ACC112 (cell line): ENCODE measurements at regions not wholly inside any gene's neighbourhood (a gene's known extent, or its start where the extent isn't known, plus 50 kb on each side); places are given as distances from the start of the nearest gene placed in this dataset.

Source experiments
- H2AFZ ChIP-seq: fragments of 200-600 bp; sonication (generic); one replicate; pipeline ENCODE4 v1.6.0; 2017; ENCODE audit warnings: antibody characterized with exemption, low read length; ENCODE audit not compliant: unreplicated experiment
- H3K27ac ChIP-seq: fragments of 200-600 bp; sonication (generic); 2 replicates; pipeline ENCODE4 v1.5.1; 2014; ENCODE audit warnings: low read depth, mild to moderate bottlenecking, antibody characterized with exemption, low read length, moderate library complexity
- H3K27me3 ChIP-seq: fragments of 200-600 bp; sonication (generic); 2 replicates; pipeline ENCODE4 v1.6.1; 2014; ENCODE audit warnings: mild to moderate bottlenecking, antibody characterized with exemption, low read length, moderate library complexity, mixed read lengths; ENCODE audit not compliant: insufficient read depth
- H3K36me3 ChIP-seq: fragments of 200-600 bp; sonication (generic); 2 replicates; pipeline ENCODE4 v1.6.1; 2016; ENCODE audit warnings: mild to moderate bottlenecking, antibody characterized with exemption, low read length, moderate library complexity, mixed read lengths; ENCODE audit not compliant: insufficient read depth
- H3K4me1 ChIP-seq: fragments of 200-600 bp; sonication (generic); one replicate; pipeline ENCODE4 v1.6.1; 2016; ENCODE audit warnings: low read length, mixed read lengths; ENCODE audit not compliant: insufficient read depth, unreplicated experiment, control insufficient read depth
- H3K4me3 ChIP-seq: fragments of 200-600 bp; sonication (generic); 2 replicates; pipeline ENCODE4 v1.5.1; 2014; ENCODE audit warnings: mild to moderate bottlenecking, low read depth, low read length
- H3K79me2 ChIP-seq: fragments of 200-600 bp; sonication (generic); one replicate; pipeline ENCODE4 v1.6.0; 2016; ENCODE audit warnings: low read length; ENCODE audit not compliant: control insufficient read depth, unreplicated experiment, insufficient read depth

GRCh38 chr9:74331607-74332006 lies 165.5 kb upstream of the RORB start:
- Histone ChIP-seq H3K36me3 (no peaks in the 10 kb centered on the region), H3K4me3 (no peak overlapping the region), H3K4me1 (no peaks in the 10 kb centered on the region), H2AFZ (no peak overlapping the region), H3K27me3 (peaks cover 18% of the 10 kb centered on the region), H3K79me2 (no peaks in the 10 kb centered on the region), H3K27ac (no peak overlapping the region)

- Histone ChIP-seq H3K4me1 (no peaks in the 10 kb centered on the region), H3K79me2 (no peaks in the 10 kb centered on the region), H3K27ac (no peak overlapping the region), H3K36me3 (no peaks in the 10 kb centered on the region), H3K4me3 (no peak overlapping the region), H2AFZ (no peak overlapping the region), H3K27me3 (peaks cover 16% of the 10 kb centered on the region)
Observed at GRCh38 chr9:74333384-74334032, 163.6 kb upstream of the RORB start.

- H3K4me1 ChIP-seq: no peaks in the 10 kb centered on the region
- H3K27ac ChIP-seq: no peak overlapping the region
- H3K79me2 ChIP-seq: no peaks in the 10 kb centered on the region
- H2AFZ ChIP-seq: no peak overlapping the region
- H3K36me3 ChIP-seq: no peaks in the 10 kb centered on the region
- H3K4me3 ChIP-seq: no peak overlapping the region
- H3K27me3 ChIP-seq: peaks cover 14% of the 10 kb centered on the region
Observed at GRCh38 chr9:74334271-74334670, 162.9 kb upstream of the RORB start.

- H3K4me3 ChIP-seq: no peak overlapping the region
- no peak overlapping the region for H3K27ac ChIP-seq
- no peak overlapping the region for H2AFZ ChIP-seq
- H3K4me1 ChIP-seq: no peaks in the 10 kb centered on the region
- no peaks in the 10 kb centered on the region for H3K36me3 ChIP-seq
- H3K27me3 ChIP-seq: peaks cover 10% of the 10 kb centered on the region
- no peaks in the 10 kb centered on the region for H3K79me2 ChIP-seq
Observed at GRCh38 chr9:74336161-74336560, 161.0 kb upstream of the RORB start.

GRCh38 chr9:74348777-74349176 lies 148.4 kb upstream of the RORB start:
- H3K4me1 ChIP-seq: no peaks in the 10 kb centered on the region
- H3K27me3 ChIP-seq: no peaks in the 10 kb centered on the region
- H2AFZ ChIP-seq: no peak overlapping the region
- no peaks in the 10 kb centered on the region for H3K36me3 ChIP-seq
- no peaks in the 10 kb centered on the region for H3K79me2 ChIP-seq
- H3K4me3 ChIP-seq: no peak overlapping the region
- H3K27ac ChIP-seq: no peak overlapping the region

- no peaks in the 10 kb centered on the region for H3K79me2 ChIP-seq
- no peaks in the 10 kb centered on the region for H3K27me3 ChIP-seq
- H3K27ac ChIP-seq: no peak overlapping the region
Observed at GRCh38 chr9:74355107-74355506, 142.0 kb upstream of the RORB start.

GRCh38 chr9:74357577-74357976 lies 139.6 kb upstream of the RORB start:
- H2AFZ ChIP-seq: no peak overlapping the region
- no peaks in the 10 kb centered on the region for H3K79me2 ChIP-seq
- no peak overlapping the region for H3K4me3 ChIP-seq
- H3K27me3 ChIP-seq: no peaks in the 10 kb centered on the region
- H3K36me3 ChIP-seq: no peaks in the 10 kb centered on the region
- H3K27ac ChIP-seq: no peak overlapping the region
- H3K4me1 ChIP-seq: no peaks in the 10 kb centered on the region

More at GRCh38 chr9:74355107-74355506, 142.0 kb upstream of the RORB start:
- Histone ChIP-seq H3K4me3 (no peak overlapping the region), H3K4me1 (no peaks in the 10 kb centered on the region), H3K36me3 (no peaks in the 10 kb centered on the region), H2AFZ (no peak overlapping the region)

- H3K27me3 ChIP-seq: no peaks in the 10 kb centered on the region
- no peaks in the 10 kb centered on the region for H3K4me1 ChIP-seq
- H3K79me2 ChIP-seq: no peaks in the 10 kb centered on the region
- H3K27ac ChIP-seq: no peak overlapping the region
- no peaks in the 10 kb centered on the region for H3K36me3 ChIP-seq
- H2AFZ ChIP-seq: no peak overlapping the region
- no peak overlapping the region for H3K4me3 ChIP-seq
Observed at GRCh38 chr9:74358959-74359358, 138.2 kb upstream of the RORB start.

- no peaks in the 10 kb centered on the region for H3K79me2 ChIP-seq
- no peak overlapping the region for H3K27ac ChIP-seq
- no peaks in the 10 kb centered on the region for H3K27me3 ChIP-seq
- H3K36me3 ChIP-seq: no peaks in the 10 kb centered on the region
- no peak overlapping the region for H2AFZ ChIP-seq
- no peak overlapping the region for H3K4me3 ChIP-seq
- H3K4me1 ChIP-seq: no peaks in the 10 kb centered on the region
Observed at GRCh38 chr9:74361508-74361907, 135.6 kb upstream of the RORB start.

GRCh38 chr9:74362423-74362822 lies 134.7 kb upstream of the RORB start:
- Histone ChIP-seq H3K4me1 (no peaks in the 10 kb centered on the region), H3K79me2 (no peaks in the 10 kb centered on the region), H3K27ac (no peak overlapping the region), H3K4me3 (no peak overlapping the region), H2AFZ (no peak overlapping the region), H3K36me3 (no peaks in the 10 kb centered on the region), H3K27me3 (no peaks in the 10 kb centered on the region)

- Histone ChIP-seq H3K4me1 (no peaks in the 10 kb centered on the region), H3K79me2 (no peaks in the 10 kb centered on the region), H3K36me3 (no peaks in the 10 kb centered on the region), H3K27me3 (no peaks in the 10 kb centered on the region), H2AFZ (no peak overlapping the region), H3K27ac (no peak overlapping the region), H3K4me3 (no peak overlapping the region)
Observed at GRCh38 chr9:74366111-74366510, 131.0 kb upstream of the RORB start.
